Glutamatergic neuron (in vitro differentiated cells): ENCODE measurements at regions not wholly inside any gene's neighbourhood (a gene's known extent, or its start where the extent isn't known, plus 50 kb on each side); places are given as distances from the start of the nearest gene placed in this dataset.

Experiments
- DNase-seq: peaks from one replicate; pipeline ENCODE4 v3.0.0; 2022
- H3K27ac Mint-ChIP-seq: one replicate; pipeline ENCODE4 v1.8.0; 2020; ENCODE audit warnings: mild to moderate bottlenecking, mixed read lengths, inconsistent platforms; ENCODE audit not compliant: unreplicated experiment
- H3K27me3 Mint-ChIP-seq: one replicate; pipeline ENCODE4 v1.8.0; 2020; ENCODE audit warnings: mild to moderate bottlenecking, moderate library complexity, mixed read lengths, inconsistent platforms; ENCODE audit not compliant: unreplicated experiment
- H3K36me3 Mint-ChIP-seq: one replicate; pipeline ENCODE4 v1.8.0; 2020; ENCODE audit warnings: mild to moderate bottlenecking, mixed read lengths, inconsistent platforms; ENCODE audit not compliant: unreplicated experiment
- H3K4me1 Mint-ChIP-seq: one replicate; pipeline ENCODE4 v1.8.0; 2020; ENCODE audit warnings: mild to moderate bottlenecking, low read depth, mixed read lengths, inconsistent platforms; ENCODE audit not compliant: unreplicated experiment
- H3K4me3 Mint-ChIP-seq: one replicate; pipeline ENCODE4 v1.8.0; 2020; ENCODE audit warnings: mild to moderate bottlenecking, mixed read lengths, inconsistent platforms; ENCODE audit not compliant: unreplicated experiment
- H3K9me3 Mint-ChIP-seq: one replicate; pipeline ENCODE4 v1.8.0; 2020; ENCODE audit warnings: mild to moderate bottlenecking, moderate library complexity, mixed read lengths, inconsistent platforms; ENCODE audit not compliant: unreplicated experiment
- CTCF ChIP-seq: fragments of 200-600 bp; sonication (generic); IDR thresholded peaks from one replicate; pipeline ENCODE4 v1.5.0; 2021; ENCODE audit not compliant: partially characterized antibody, unreplicated experiment

GRCh38 chr3:118036215-118036614, 998.4 kb downstream of the IGSF11 start:
- Mint-ChIP-seq H3K27ac (no peak overlapping the region), H3K36me3 (peaks cover 12% of the 10 kb centered on the region), H3K4me1 (no peaks in the 10 kb centered on the region), H3K4me3 (no peak overlapping the region), H3K27me3 (no peaks in the 10 kb centered on the region), H3K9me3 (peaks cover 2% of the 10 kb centered on the region)
- no peak for TF ChIP-seq CTCF
- no peak for DNase-seq

- H3K4me1 Mint-ChIP-seq = no peaks in the 10 kb centered on the region
- no peaks in the 10 kb centered on the region for H3K9me3 Mint-ChIP-seq
- no peak overlapping the region for H3K27ac Mint-ChIP-seq
- TF ChIP-seq CTCF = no peak
- no peaks in the 10 kb centered on the region for H3K36me3 Mint-ChIP-seq
- no peaks in the 10 kb centered on the region for H3K27me3 Mint-ChIP-seq
- no peak for DNase-seq
- H3K4me3 Mint-ChIP-seq = no peak overlapping the region
Measured at GRCh38 chr3:118055381-118055780, 979.3 kb downstream of the IGSF11 start.

- no peaks in the 10 kb centered on the region for H3K4me1 Mint-ChIP-seq
- DNase-seq = no peak
- TF ChIP-seq CTCF = no peak
- no peaks in the 10 kb centered on the region for H3K27me3 Mint-ChIP-seq
- H3K9me3 Mint-ChIP-seq = no peaks in the 10 kb centered on the region
- H3K36me3 Mint-ChIP-seq = no peaks in the 10 kb centered on the region
- H3K27ac Mint-ChIP-seq = no peak overlapping the region
- H3K4me3 Mint-ChIP-seq = no peak overlapping the region
Measured at GRCh38 chr3:118057086-118057485, 977.6 kb downstream of the IGSF11 start.

- no peak overlapping the region for H3K4me3 Mint-ChIP-seq
Measured at GRCh38 chr3:118059096-118059495, 975.5 kb downstream of the IGSF11 start.

GRCh38 chr3:118067439-118067838, 967.2 kb downstream of the IGSF11 start:
- Mint-ChIP-seq H3K9me3 (no peaks in the 10 kb centered on the region), H3K4me3 (no peak overlapping the region), H3K27ac (no peak overlapping the region), H3K36me3 (no peaks in the 10 kb centered on the region), H3K27me3 (peaks cover 2% of the 10 kb centered on the region), H3K4me1 (no peaks in the 10 kb centered on the region)
- TF ChIP-seq CTCF = no peak
- DNase-seq = no peak

More at GRCh38 chr3:118059096-118059495, 975.5 kb downstream of the IGSF11 start:
- Mint-ChIP-seq H3K36me3 (no peaks in the 10 kb centered on the region), H3K27me3 (no peaks in the 10 kb centered on the region), H3K27ac (no peak overlapping the region), H3K9me3 (no peaks in the 10 kb centered on the region), H3K4me1 (no peaks in the 10 kb centered on the region)
- no peak for TF ChIP-seq CTCF
- no peak for DNase-seq
